HEK293T (cell line): ENCODE measurements at regions not wholly inside any gene's neighbourhood (a gene's known extent, or its start where the extent isn't known, plus 50 kb on each side); places are given as distances from the start of the nearest gene placed in this dataset.

ENCODE experiments used
- CTCF ChIA-PET: fragments of 350-600 bp; formaldehyde crosslinking; extraction: SDS; loops from one replicate; lab custom pipeline; 2021; ENCODE audit warnings: antibody characterized with exemption, inconsistent platforms; lab: Yijun Ruan, JAX
- POLR2A ChIA-PET: fragments of 350-600 bp; formaldehyde crosslinking; extraction: SDS; loops from one replicate; lab custom pipeline; 2020; ENCODE audit warnings: antibody characterized with exemption, inconsistent platforms; lab: Yijun Ruan, JAX
- DNase-seq: peaks from one replicate; pipeline ENCODE4 v3.0.0; 2012; ENCODE audit warnings: mixed read lengths; ENCODE audit errors: extremely low spot score
- ARNT ChIP-seq: fragments of 450-650 bp; IDR thresholded peaks from 2 replicates; pipeline ENCODE4 v1.6.1; 2017; ENCODE audit warnings: mild to moderate bottlenecking
- BHLHE40 ChIP-seq: fragments of 450-650 bp; IDR thresholded peaks from 2 replicates; pipeline ENCODE4 v1.6.1; 2016; ENCODE audit warnings: mild to moderate bottlenecking, moderate library complexity, borderline replicate concordance
- CTBP1 ChIP-seq: fragments of 450-650 bp; IDR thresholded peaks from 2 replicates; pipeline ENCODE4 v1.6.1; 2016; ENCODE audit warnings: borderline replicate concordance
- ELF4 ChIP-seq: fragments of 450-650 bp; IDR thresholded peaks from 2 replicates; pipeline ENCODE4 v1.6.1; 2017; ENCODE audit warnings: antibody characterized with exemption
- FOXA1 ChIP-seq: fragments of 450-650 bp; IDR thresholded peaks from 2 replicates; pipeline ENCODE4 v1.6.1; 2016; ENCODE audit warnings: mild to moderate bottlenecking
- FOXK2 ChIP-seq: fragments of 450-650 bp; IDR thresholded peaks from 2 replicates; pipeline ENCODE4 v1.6.1; 2016; ENCODE audit warnings: mild to moderate bottlenecking
- FOXM1 ChIP-seq: fragments of 450-650 bp; IDR thresholded peaks from 2 replicates; pipeline ENCODE4 v1.6.1; 2017; ENCODE audit warnings: mild to moderate bottlenecking, borderline replicate concordance
- HDGF ChIP-seq: fragments of 450-650 bp; IDR thresholded peaks from 2 replicates; pipeline ENCODE4 v1.6.1; 2017; ENCODE audit warnings: antibody characterized with exemption, borderline replicate concordance
- L3MBTL2 ChIP-seq: fragments of 450-650 bp; conservative IDR thresholded peaks from 2 replicates; pipeline ENCODE4 v1.6.1; 2016; ENCODE audit warnings: mild to moderate bottlenecking
- LEF1 ChIP-seq: fragments of 450-650 bp; IDR thresholded peaks from 2 replicates; pipeline ENCODE4 v1.6.1; 2017; ENCODE audit warnings: mild to moderate bottlenecking, borderline replicate concordance
- NFRKB ChIP-seq: fragments of 450-650 bp; IDR thresholded peaks from 2 replicates; pipeline ENCODE4 v1.6.1; 2016; ENCODE audit warnings: mild to moderate bottlenecking, moderate library complexity
- SP1 ChIP-seq: fragments of 450-650 bp; IDR thresholded peaks from 2 replicates; pipeline ENCODE4 v1.6.1; 2017
- SUZ12 ChIP-seq: fragments of 450-650 bp; IDR thresholded peaks from 2 replicates; pipeline ENCODE4 v1.6.1; 2016; ENCODE audit warnings: mild to moderate bottlenecking
- TARDBP ChIP-seq: fragments of 450-650 bp; IDR thresholded peaks from 2 replicates; pipeline ENCODE4 v1.6.1; 2016
- ZNF384 ChIP-seq: fragments of 450-650 bp; IDR thresholded peaks from 2 replicates; pipeline ENCODE4 v1.6.1; 2016
- TF ChIP-seq, protein P1 (sequence below): fragments of 450-650 bp; IDR thresholded peaks from 2 replicates; pipeline ENCODE4 v1.6.1; 2016

DNA sequence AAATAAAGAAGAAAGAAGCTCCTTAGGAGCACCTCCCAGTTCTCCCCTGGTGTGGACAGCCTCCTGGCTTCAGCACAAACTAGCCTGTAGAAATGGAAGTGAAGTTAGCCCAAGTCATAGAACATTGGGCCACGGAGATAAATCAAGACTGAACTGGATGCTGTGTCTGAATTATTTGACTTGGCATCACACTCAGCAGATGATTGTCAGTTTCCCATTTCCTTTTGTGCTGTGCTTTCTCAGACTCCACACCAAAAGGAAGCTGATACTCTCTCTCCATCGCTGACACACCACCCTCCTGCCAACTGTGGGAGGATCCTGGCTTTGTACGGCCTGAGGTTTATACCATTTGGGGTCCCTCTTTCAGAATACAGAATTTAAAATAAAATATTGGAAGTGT, 209.8 kb downstream of the TFAP2A start:
- ChIA-PET CTCF (interaction anchor here (0.6 kb wide), 1 partner anchor 22 kb away, joined by 3 read pairs; no protein-coding TSS in a partner anchor), POLR2A (no interaction called here)
- TF ChIP-seq SP1 (no peak), LEF1 (no peak)
- DNase-seq: no peak

DNA sequence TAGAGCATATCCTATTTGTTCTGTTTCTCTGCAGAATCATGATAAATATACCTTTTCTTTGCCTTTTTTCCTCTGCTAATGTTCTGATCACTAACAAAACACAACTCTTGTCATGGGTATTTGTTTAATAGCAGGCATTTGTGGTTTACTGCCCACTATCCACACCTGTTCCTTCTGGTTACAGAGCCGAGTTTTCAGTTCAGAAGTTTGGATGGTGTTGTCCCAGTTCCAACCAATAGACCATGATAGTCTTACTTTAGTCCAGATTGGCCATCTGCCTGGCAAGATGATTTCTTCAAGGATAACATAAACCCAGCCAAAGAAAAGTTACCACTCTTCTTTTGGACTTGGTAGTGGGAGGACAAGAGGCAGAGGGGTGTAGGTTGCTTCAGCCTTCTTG, 211.2 kb downstream of the TFAP2A start:
- ChIA-PET POLR2A (no interaction called here), CTCF (no interaction called here)
- DNase-seq: no peak
- TF ChIP-seq SUZ12 (no peak), NFRKB (no peak), SP1 (no peak), TARDBP (no peak)

DNA sequence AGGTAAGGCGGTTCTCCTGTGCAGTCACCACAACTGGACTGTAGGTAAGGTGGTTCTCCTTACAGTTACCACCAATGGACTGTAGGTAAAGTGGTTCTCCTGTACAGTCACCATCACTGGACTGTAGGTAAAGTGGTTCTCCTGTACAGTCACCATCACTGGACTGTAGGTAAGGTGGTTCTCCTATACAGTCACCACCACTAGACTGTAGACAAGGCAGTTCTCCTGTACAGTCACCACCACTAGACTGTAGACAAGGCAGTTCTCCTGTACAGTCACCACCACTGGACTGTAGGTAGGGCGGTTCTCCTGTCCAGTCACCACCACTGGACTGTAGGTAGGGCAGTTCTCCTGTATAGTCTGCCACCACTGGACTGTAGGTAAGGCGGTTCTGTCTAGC, 212.3 kb downstream of the TFAP2A start:
- CTCF ChIA-PET: no interaction called here
- TF ChIP-seq, protein P1, sequence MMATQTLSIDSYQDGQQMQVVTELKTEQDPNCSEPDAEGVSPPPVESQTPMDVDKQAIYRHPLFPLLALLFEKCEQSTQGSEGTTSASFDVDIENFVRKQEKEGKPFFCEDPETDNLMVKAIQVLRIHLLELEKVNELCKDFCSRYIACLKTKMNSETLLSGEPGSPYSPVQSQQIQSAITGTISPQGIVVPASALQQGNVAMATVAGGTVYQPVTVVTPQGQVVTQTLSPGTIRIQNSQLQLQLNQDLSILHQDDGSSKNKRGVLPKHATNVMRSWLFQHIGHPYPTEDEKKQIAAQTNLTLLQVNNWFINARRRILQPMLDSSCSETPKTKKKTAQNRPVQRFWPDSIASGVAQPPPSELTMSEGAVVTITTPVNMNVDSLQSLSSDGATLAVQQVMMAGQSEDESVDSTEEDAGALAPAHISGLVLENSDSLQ: no peak
- POLR2A ChIA-PET: no interaction called here
- no peak for DNase-seq

DNA sequence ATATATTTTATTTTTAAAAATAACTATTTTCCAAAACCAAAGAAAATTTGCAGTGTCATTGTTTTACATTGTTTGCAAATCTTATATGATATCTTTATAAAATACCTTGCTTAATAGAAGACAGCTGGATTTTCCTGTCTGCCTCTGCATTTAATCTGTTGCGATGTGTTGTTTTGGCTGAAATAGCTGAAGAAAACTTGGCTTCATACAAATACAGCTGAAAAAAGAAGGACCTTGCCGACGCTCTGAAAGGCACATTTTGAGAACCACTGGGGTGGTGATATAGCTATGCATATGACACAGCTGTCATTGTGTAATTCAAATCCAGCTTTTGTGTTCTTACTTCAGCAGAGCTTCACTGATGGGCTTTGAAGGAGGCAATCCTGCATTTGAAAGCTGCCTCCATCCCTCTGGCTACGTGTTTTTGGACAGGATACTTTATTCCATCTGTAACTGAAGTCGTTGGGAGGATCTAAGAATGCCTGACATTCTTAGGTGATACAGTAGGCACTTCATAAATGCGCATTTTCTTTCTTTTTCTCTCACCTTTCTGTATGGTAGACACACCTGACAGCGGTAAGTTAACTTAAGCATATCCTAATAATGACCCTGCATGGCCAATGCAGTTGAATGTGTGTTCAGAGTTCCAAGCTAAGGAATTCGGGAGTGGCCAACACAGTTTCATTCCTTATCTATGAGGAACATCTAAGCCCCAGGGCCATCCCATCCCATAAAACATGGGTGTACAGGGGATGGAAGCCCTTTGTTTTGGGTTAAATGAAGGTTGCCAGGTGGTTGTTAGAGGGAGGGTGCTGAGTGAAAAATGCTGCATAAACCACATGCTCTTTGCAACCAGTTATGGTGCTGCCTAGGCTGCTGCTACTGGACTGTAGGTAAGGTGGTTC, 213.0 kb downstream of the TFAP2A start:
- DNase-seq: no peak
- ChIA-PET CTCF (no interaction called here), POLR2A (no interaction called here)
- TF ChIP-seq TARDBP: no peak
- TF ChIP-seq ZNF384: no peak
- TF ChIP-seq HDGF: no peak
- no peak for TF ChIP-seq ELF4
- no peak for TF ChIP-seq NFRKB
- TF ChIP-seq SP1: no peak
- no peak for TF ChIP-seq LEF1
- TF ChIP-seq FOXM1: no peak
- no peak for TF ChIP-seq FOXK2
- TF ChIP-seq CTBP1: no peak
- no peak for TF ChIP-seq BHLHE40
- TF ChIP-seq L3MBTL2: no peak
- TF ChIP-seq SUZ12: no peak
- TF ChIP-seq FOXA1: no peak
- TF ChIP-seq, protein P1: no peak

DNA sequence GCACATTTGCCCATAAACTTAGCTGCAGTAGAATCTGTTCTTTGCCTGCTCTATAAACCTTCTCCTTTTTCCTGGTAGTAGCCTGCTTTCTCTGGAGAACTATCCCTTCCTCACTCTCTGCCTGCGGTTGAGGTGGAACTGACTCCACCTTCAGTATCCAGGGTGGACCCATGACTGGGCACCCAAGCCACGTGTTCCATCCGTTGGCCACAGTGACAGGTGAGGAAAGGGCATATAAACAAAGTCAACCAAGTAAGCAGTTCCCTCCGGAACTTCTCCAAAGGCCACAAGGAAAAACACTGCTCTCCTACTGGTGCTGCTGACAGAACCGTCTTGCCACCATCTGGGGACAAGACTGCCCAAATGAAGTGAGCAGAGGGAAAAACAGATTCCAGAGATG, 218.8 kb downstream of the TFAP2A start:
- no peak for DNase-seq
- ChIA-PET CTCF (no interaction called here), POLR2A (no interaction called here)
- no peak for TF ChIP-seq NFRKB
- no peak for TF ChIP-seq ELF4
- no peak for TF ChIP-seq TARDBP

DNA sequence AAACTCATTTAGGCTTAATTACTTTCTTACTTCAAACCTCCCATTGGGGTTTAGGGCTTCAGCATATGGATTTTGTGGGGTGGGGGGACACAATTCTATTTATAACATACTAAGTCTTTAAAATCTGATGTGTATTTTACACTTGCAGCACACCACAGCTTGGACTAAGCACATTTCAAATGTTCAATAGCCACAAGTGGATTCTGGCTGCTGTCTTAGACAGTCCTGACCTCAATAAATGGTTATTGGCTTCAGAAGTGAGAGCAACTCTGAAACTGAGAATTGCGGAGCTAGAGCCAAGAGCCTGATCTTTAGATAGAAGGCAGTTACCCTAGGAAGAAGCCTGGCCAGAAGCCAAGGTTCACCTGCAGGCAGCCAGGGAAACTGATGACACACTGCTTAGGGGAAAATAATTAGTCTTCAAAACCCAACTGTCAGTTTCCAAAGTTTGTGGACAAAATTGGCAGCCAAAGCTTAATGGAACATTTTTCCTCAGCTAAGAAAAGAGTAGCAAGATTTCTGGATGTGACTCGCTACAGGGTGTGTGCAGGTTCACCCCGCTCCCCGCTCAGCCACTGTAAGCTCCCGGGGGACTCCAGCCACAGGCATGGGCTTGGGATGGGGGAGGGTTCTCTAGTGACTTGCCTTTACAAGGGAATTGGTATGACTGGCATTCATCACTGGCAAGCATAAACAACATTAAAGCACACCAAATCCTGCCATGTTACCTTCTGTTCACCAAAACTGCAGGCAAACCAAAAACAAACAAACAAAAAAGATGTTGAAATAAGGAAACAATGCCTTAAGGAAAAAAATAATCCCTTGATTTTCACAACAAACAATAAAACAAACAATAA, 219.8 kb downstream of the TFAP2A start:
- DNase-seq: no peak
- TF ChIP-seq SUZ12 (no peak), BHLHE40 (no peak), ELF4 (no peak), HDGF (no peak), SP1 (no peak), FOXK2 (no peak), FOXM1 (no peak), ARNT (no peak)
- CTCF ChIA-PET: no interaction called here
- POLR2A ChIA-PET: no interaction called here

DNA sequence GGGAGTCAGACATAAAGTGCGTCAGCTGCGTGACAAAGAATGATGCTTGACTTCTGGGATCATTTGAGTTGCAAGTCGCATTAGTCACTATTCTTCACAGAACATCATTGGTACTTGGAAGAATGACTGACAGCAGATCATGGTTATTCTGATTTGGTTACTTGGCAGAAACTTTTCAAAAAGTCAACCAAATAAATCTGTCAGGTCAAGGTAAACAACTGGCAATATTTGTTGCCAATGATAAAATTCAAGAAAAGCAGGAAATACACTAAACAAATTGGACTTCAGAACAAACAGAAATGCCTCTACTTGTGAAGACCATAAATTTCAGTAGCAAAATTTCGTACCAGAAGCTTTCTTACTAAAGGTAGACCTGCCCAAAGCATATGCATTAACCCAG, 221.6 kb downstream of the TFAP2A start:
- POLR2A ChIA-PET: no interaction called here
- TF ChIP-seq NFRKB (no peak), TARDBP (no peak), CTBP1 (no peak), ZNF384 (no peak), FOXK2 (no peak), HDGF (no peak), SUZ12 (no peak), LEF1 (no peak), FOXA1 (no peak), L3MBTL2 (no peak)
- CTCF ChIA-PET: interaction anchor here (0.6 kb wide), 1 partner anchor 1116 kb away, joined by 5 read pairs; no protein-coding TSS in a partner anchor
- no peak for DNase-seq
